Thyroid gland (tissue), 4 donors: ENCODE measurements at regions not wholly inside any gene's neighbourhood (a gene's known extent, or its start where the extent isn't known, plus 50 kb on each side); places are given as distances from the start of the nearest gene placed in this dataset.

ENCODE experiments used
- DNase-seq, 2 donors: peaks; one replicate each; pipeline ENCODE4 v3.0.0-alpha.2; 2019
- H3K27ac ChIP-seq, 3 donors: fragments of 200-600 bp; sonication (generic); 1 replicate in 2 of 3; 2 replicates in 1 of 3; pipeline ENCODE4 v1.5.1; 2016 to 2019; ENCODE audit warnings: mild to moderate bottlenecking in 1 of 3, moderate library complexity in 1 of 3
- H3K27me3 ChIP-seq: fragments of 200-600 bp; sonication (generic); one replicate; pipeline ENCODE4 v1.5.1; 2019
- H3K36me3 ChIP-seq, 2 donors: fragments of 200-600 bp; sonication (generic); one replicate each; pipeline ENCODE4 v1.5.1; 2016 to 2019
- H3K4me1 ChIP-seq, 2 donors: fragments of 200-600 bp; sonication (generic); one replicate each; pipeline ENCODE4 v1.5.1; 2017 to 2019
- H3K4me3 ChIP-seq, 3 donors: fragments of 200-600 bp; sonication (generic); replicated peaks in 1 of 3; 1 replicate in 2 of 3; 2 replicates in 1 of 3; pipeline ENCODE4 v1.5.1; 2016; ENCODE audit warnings: mild to moderate bottlenecking in 1 of 3
- H3K9me3 ChIP-seq: fragments of 200-600 bp; sonication (generic); one replicate; pipeline ENCODE4 v1.5.1; 2017
- CTCF ChIP-seq, 6 experiments: fragments of 200-600 bp in 3 of 6; fragments of 450-650 bp in 3 of 6; sonication (generic) in 3 of 6; IDR thresholded peaks; one replicate each; pipeline ENCODE4 v1.5.1; 2016 to 2019; ENCODE audit warnings: antibody characterized with exemption in 6 of 6, mild to moderate bottlenecking in 2 of 6, inconsistent platforms in 1 of 6, moderate library complexity in 1 of 6
- POLR2A ChIP-seq, 2 donors: fragments of 450-650 bp; IDR thresholded peaks; one replicate each; pipeline ENCODE4 v1.6.1; 2017; ENCODE audit warnings: antibody characterized with exemption in 2 of 2, mild to moderate bottlenecking in 2 of 2, moderate library complexity in 1 of 2
- WGBS, 2 donors: methylation state at CpG; one replicate each; pipeline ENCODE4 v1.1.5; 2017; 5-methylcytosine and 5-hydroxymethylcytosine counted together
- intact Hi-C: fragments of 100-400 bp; cut with DNase I; formaldehyde crosslinking; loops from one replicate; pipeline ENCODE4 v1.15.1; 2023

- Histone ChIP-seq H3K27ac (no peak overlapping the region), H3K27me3 (no peaks in the 10 kb centered on the region), H3K9me3 (no peaks in the 10 kb centered on the region), H3K4me1 (peaks cover 0 to 3% of the 10 kb centered on the region in 2 donors), H3K4me3 (no peak overlapping the region), H3K36me3 (no peaks in the 10 kb centered on the region)
- intact Hi-C loops, result no loop called here
- 84 to 87% methylated on average over 6 of the region's 6 CpGs for WGBS, 2 donors
- no peak for DNase-seq
- TF ChIP-seq CTCF (IDR thresholded peaks at IDR 0.05) (no peak), POLR2A (IDR thresholded peaks at IDR 0.05) (no peak)
These were observed 201.7 kb upstream of the ZNF618 start for GRCh38 chr9:113674436-113674835.

- Histone ChIP-seq H3K4me3 (no peak overlapping the region), H3K27ac (no peak overlapping the region), H3K36me3 (no peaks in the 10 kb centered on the region), H3K9me3 (no peaks in the 10 kb centered on the region), H3K4me1 (peaks cover 0 to 3% of the 10 kb centered on the region in 2 donors), H3K27me3 (no peaks in the 10 kb centered on the region)
- intact Hi-C loops, result no loop called here
- DNase-seq, result peak; percentile 19 to 27
- no peak for TF ChIP-seq CTCF (IDR thresholded peaks at IDR 0.05)
- TF ChIP-seq POLR2A (IDR thresholded peaks at IDR 0.05), result no peak
- WGBS, 2 donors, result 36 to 60% methylated on average over 7 to 10 of the region's 10 CpGs
These were observed 200.6 kb upstream of the ZNF618 start for GRCh38 chr9:113675475-113675941.

GRCh38 chr9:113677057-113677456, 199.1 kb upstream of the ZNF618 start:
- H3K4me1 ChIP-seq, result peaks cover 0 to 3% of the 10 kb centered on the region in 2 donors
- WGBS, 2 donors, result 56 to 58% methylated on average over 7 to 9 of the region's 9 CpGs
- intact Hi-C loops, result no loop called here

GRCh38 chr9:113677569-113677968, 198.5 kb upstream of the ZNF618 start:
- Histone ChIP-seq H3K36me3 (no peaks in the 10 kb centered on the region), H3K4me1 (peaks cover 0 to 3% of the 10 kb centered on the region in 2 donors), H3K27me3 (no peaks in the 10 kb centered on the region), H3K9me3 (no peaks in the 10 kb centered on the region), H3K4me3 (no peak overlapping the region), H3K27ac (no peak overlapping the region)
- 79 to 84% methylated on average over 4 of the region's 4 CpGs for WGBS, 2 donors
- no peak for DNase-seq
- intact Hi-C loops, result no loop called here
- TF ChIP-seq POLR2A (IDR thresholded peaks at IDR 0.05), result no peak
- no peak for TF ChIP-seq CTCF (IDR thresholded peaks at IDR 0.05)

More at GRCh38 chr9:113677057-113677456, 199.1 kb upstream of the ZNF618 start:
- DNase-seq, result no peak
- H3K27ac ChIP-seq, result no peak overlapping the region
- no peaks in the 10 kb centered on the region for H3K27me3 ChIP-seq
- no peaks in the 10 kb centered on the region for H3K9me3 ChIP-seq
- no peaks in the 10 kb centered on the region for H3K36me3 ChIP-seq
- no peak overlapping the region for H3K4me3 ChIP-seq
- TF ChIP-seq POLR2A (IDR thresholded peaks at IDR 0.05) (no peak), CTCF (IDR thresholded peaks at IDR 0.05) (no peak)

GRCh38 chr9:113678119-113678858, 197.8 kb upstream of the ZNF618 start:
- TF ChIP-seq POLR2A (IDR thresholded peaks at IDR 0.05) (no peak), CTCF (IDR thresholded peaks at IDR 0.05) (no peak)
- intact Hi-C loops, result no loop called here
- Histone ChIP-seq H3K4me1 (peaks cover 0 to 3% of the 10 kb centered on the region in 2 donors), H3K36me3 (no peaks in the 10 kb centered on the region), H3K27me3 (no peaks in the 10 kb centered on the region), H3K4me3 (no peak overlapping the region), H3K27ac (no peak overlapping the region), H3K9me3 (no peaks in the 10 kb centered on the region)
- 77 to 79% methylated on average over 3 of the region's 3 CpGs for WGBS, 2 donors
- no peak for DNase-seq
